NCI-H446 (cell line): ENCODE measurements at regions not wholly inside any gene's neighbourhood (a gene's known extent, or its start where the extent isn't known, plus 50 kb on each side); places are given as distances from the start of the nearest gene placed in this dataset.
"Not testable (repeated sequence)": the region's sequence is repeated elsewhere in the genome, so short reads cannot be mapped to it uniquely, and the experiment has no call there.

Experiments
- DNase-seq, 2 experiments: peaks; one replicate each; lab custom pipeline; 2025; lab: John Stamatoyannopoulos, UW

DNA sequence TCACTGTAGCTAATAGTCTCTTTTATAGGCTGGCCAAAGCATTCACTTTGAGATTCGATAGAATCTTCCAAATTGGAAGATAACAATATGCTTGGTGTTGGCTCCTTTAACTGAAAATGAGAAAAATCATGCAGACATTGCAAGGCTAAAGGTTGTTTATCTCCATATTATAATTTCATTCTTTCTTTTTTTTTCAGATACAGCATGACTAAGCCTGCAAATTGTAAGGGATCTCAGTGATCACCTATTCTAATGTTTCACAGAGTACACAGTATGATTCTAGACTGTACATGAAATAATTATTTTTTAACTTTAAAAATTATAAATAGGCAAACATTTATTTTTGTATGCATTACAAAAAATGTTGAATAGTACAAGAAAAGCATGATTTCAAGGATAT lies 451.7 kb upstream of the DDI1 start:
- DNase-seq = no peak

DNA sequence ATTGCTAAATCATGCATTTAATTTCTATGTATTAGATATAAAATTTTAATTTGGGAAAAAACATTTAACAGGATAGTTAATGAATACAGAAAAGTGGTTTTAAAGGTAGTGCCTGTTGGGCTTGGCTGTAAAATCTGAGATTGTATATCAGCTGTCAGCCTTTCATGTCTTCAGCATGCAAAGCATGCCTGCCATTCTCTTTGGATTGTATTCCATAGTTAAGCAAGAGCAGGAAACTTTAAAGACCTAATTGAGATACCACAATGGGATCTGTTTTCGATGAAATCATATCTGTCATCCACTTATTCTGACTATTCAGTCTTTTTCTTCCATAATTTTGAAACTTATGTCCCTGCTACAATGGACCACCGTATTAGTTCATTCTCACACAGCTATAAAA lies 451.0 kb upstream of the DDI1 start:
- DNase-seq = no peak

DNA sequence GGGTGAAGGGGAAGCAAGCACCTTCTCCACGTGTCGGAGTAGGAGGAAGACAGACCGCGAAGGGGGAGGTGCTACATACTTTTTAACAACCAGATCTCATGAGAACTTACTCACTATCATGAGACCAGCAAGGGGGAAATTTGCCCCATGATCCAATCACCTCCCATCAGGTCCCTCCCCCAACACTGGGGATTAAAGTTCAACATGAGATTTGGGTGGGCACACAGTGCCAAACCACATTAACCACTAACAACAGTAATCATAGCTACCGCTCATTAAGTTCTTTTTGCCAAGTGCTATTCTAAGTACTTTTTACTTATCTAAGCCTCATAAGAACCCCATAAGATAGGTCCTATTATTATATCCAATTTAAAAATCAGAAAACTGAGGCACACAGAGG lies 450.5 kb upstream of the DDI1 start:
- no peak for DNase-seq

DNA sequence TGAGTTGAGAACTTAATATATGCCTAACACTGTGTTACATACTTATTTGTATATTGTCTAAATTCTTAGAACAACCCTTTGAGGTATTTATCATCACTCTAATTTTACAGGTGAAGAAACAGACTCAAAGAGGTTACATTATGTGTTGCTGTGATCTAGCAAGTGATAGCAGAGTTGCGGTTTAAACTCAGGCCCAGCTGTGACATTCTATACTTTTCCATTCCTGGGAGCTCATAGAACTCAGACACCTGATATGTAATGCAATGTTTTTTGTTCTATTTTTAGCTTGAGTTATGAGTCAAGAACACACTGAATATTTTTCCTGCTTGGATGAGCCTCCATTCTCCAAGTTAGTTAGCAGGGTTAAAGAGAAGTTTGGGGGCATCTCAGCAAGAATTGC lies 449.7 kb upstream of the DDI1 start:
- DNase-seq = no peak

DNA sequence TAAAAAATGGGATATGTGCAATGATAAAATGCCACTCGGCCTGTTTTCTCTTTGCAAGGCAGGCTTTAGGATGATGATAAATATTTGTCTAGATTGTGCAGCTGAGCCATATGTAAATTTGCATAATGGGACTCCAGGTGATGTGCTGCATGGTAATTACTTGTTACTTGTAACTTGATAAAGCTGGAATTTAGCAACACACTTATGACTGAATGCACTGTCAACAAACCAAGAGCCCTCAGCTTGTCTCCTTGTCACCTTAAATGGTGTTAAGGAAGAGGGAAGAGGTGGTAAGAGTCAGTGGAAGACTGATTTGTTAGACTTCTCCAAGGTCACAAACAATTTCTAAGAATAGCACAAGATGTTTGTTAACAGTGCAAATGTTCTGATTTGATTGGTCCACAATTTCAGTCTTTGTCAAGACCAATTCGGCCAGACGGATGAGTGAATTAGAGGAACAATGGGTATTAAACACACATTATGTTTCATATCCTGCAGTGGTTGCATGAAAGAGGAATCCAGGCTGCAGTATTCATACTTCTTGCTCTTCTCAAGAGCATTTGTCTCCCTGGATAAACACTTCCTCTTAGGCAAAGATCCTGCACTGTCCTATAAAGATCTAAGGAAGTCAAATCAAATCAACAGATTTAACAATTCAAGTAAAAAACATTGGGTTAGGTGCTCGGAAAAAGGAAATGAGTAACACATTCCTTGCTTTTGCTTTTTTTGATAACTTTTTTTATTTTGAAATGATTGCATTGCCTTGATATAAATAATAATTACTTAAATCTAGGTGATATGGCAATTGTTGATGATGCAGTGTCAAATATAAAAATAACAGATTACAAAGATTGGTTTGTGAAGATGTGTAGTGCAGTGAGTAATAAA lies 448.3 kb upstream of the DDI1 start:
- DNase-seq = no peak

DNA sequence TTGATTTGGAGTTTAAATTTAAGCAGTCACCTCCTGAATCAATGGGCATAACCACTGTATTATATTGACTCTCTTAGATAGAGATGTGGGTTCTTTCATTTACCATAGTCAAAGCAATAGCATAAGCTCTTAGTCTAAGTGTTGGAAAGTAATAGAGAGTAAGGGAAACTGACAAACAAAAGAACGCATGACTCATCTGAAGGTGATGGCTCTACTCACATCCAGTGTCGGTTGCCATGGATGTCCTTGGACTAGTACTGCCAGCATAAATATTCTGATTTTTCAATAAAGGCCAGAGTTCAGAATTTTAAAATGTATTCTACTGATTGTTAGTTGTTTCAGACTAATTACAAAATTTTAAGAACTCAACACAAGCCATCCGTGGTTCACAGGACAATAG lies 444.9 kb upstream of the DDI1 start:
- DNase-seq = no peak

DNA sequence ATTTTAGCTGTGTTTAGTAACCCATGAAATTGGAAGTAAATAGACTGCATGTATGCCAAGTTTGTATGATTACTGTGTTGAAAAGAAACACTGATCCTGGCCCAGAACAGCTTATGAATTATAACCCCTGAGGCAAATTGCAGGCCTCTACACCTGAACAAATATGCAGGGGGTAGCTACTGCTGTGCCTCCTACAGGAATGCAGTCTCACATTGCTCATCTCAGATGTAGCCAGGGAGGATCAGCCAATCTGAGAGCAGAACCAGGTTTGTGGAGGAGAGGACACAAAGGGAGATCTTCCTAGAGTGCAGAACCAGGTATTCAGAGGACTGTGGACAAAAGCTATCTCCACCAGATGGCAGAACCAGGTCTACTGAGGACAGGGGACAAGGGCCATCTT lies 442.2 kb upstream of the DDI1 start:
- no peak for DNase-seq

DNA sequence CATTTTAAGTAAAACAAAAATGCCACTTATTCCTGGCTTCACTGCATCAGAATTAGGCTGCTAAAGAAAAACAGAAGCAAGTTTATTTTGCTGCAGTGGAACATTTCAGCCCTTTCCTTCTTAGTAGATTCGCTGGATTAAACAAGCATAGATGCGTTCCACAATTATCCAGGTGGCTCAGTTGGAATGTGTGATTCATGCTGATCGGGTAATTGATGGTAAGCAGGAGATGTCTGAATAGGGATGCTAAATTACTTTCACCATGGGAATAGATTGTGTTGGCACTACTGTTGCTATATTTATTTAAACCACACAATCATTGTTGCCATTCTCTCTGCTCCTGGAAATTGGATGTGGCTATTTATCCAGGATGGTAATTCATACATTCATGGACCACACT lies 440.1 kb upstream of the DDI1 start:
- no peak for DNase-seq

DNA sequence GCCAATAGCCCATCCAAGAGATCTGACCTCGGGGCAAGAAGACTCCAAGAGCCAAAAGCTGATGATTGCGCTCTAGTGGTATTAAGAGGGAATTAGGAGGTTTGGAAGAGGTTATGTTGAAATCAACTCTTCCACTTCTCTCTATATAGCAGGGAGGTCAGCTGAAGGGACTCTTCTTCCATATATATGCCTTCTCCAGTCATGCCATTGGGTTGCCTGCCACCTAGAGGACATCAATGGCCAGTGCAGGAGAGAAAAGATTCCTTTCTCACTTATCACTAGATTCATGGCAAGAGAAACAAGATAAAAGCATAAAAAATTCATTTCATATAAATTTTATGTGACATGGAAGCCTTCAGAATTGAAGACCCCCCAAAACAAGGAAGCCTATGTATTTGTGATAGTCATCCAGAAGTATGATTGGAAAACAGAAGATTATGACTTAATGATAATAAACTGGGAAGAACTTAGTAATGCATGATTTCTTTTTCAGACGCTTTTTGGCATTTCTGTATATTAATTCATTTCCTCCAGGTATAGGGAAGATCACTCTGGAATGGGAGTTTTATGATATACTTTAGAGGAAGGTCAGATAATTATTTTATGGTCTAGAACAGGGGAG lies 435.1 kb upstream of the DDI1 start:
- peak; percentile 44 to 73 for DNase-seq

DNA sequence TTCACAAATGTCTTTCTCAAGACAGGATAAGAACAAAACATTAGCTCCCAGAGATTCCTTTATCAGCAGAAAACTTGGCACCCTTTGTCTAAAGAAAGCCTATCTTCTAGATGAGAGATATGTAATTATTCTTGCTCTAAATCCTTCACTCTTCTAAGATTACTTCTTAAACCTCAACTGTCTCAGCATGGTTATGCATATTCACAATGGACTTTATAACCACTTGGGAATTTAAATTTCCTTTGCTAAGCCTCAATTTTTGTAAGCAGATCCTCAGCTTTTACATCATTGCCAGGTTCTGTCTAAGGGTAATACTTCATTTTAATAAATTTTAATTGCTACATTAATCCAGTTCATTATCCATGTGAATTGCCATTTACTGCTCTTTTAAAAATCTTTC lies 433.6 kb upstream of the DDI1 start:
- DNase-seq = no peak

DNA sequence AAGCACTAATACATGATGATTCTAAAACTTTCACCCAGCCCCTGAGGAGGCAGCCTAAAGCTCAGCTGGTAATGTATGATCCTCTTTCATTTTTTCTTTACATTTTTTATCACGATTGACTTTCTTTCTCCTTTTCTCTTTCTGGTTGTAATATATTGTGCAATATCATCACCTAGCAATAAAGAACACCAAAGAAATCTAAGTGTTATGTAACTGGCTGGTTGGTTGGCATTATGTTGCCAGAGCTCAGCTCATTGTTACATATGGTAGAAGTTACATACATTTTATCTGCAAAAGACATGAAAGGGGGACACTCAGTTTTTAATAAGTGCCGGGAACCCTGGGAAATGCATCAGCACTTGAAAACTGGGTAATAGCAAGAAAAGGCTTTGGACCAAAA lies 432.1 kb upstream of the DDI1 start:
- no peak for DNase-seq

DNA sequence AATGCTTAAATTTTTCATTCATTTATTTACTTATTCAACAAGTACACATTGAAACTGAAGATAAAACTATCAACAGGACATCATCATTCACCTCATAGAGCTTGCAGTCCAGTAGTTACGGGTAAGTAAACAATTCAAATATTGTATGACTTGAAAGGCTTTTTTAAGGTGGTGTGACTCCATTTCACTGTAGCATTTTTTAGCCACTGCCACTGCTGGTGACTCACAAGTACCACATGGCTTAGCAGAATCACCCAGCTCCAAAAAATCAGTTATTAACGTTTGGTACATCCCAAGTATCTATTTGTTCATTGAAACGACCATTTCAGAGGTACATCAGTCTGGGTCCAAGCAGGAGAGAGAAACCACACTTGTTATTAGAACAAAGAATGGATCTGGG lies 427.9 kb upstream of the DDI1 start:
- no peak for DNase-seq

DNA sequence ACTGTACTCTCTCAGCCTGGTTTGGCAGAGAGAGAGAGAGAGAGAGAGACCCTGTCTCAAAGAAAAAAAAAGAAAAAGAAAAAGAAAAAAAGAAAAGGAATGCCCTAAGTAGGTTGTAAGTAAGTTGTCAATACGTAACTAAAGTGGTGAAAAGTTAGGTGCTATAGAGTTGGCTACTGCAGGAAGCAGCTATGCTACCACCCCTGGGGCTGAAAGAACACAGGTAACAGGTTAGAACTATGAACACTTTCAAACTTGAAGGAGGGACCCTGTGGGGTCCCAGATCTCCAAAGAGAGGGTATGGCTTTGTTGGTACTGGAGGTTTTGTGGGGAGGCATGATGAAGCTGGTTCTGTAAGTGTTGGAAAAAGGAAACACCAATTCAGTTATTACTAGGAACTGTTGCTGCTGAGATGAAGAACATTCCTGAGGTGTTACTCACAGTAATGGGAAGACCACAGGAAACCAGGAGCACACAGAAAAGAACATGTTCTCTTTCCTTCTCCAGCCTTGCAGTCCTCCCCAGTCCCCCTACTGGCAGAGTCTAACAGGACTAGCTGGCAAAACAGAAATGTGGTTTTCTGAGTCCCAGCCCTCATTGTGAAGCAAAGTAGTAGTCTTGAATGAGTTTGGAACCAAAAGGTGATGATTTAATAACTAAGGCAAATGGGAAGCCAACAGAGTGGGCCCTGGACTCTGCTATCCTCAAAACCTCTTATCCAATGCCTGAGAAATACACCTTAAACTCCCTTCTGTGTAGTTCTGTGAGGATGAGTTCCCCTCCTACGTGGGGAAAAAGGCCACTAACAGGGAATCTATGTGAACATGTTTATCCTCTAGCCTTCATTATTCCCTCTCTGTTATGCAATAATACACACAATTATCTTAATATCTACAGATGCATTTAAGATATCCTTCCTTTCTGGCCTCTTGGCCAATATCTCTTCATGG lies 427.0 kb upstream of the DDI1 start:
- peak in 1 of 2 experiments; percentile 16 for DNase-seq

DNA sequence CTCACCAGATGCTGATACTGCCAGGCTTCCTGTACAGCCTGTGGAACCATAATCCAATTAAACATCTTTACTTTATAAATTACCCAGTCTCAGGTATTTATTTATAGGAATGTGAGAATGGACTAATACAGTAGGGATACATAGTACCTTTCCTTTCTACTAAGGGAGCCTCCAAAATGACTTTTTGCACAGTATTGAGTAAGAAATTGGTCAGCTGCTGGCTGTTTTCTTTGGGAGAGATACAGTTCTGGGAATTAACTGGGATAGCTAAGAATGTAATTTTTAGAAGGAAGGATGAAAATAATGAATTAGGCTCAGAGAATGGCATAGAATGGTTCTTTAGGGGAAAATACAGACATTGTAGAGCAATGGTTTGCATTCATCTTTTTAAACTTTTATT lies 426.0 kb upstream of the DDI1 start:
- DNase-seq = no peak

DNA sequence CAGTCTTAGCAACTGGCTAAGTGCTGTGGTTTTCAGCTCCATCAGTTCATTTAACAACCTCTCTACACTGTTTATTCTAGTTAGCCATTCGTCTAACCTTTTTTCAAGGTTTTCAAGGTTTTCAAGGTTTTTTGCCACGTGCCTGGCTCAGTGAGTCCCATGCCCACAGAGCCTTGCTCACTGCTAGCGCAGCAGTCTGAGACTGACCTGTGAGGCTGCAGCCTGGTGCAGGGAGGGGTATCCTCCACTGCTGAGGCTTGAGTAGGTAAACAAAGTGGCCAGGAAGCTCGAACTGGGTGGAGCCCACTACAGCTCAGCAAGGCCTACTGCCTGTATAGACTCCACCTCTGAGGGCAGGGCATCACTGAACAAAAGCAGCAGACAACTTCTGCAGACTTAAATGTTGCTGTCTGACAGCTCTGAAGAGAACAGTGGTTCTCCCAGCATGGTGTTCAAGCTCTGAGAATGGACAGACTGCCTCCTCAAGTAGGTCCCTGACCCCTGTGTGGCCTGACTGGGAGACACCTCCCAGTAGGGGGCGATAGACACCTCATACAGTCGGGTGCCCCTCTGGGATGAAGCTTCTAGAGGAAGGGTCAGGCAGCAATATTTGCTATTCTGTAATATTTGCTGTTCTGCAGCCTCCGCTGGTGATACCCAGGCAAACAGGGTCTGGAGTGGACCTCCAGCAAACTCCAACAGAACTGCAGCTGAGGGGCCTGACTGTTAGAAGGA lies 424.7 kb upstream of the DDI1 start:
- not testable (repeated sequence) for DNase-seq

DNA sequence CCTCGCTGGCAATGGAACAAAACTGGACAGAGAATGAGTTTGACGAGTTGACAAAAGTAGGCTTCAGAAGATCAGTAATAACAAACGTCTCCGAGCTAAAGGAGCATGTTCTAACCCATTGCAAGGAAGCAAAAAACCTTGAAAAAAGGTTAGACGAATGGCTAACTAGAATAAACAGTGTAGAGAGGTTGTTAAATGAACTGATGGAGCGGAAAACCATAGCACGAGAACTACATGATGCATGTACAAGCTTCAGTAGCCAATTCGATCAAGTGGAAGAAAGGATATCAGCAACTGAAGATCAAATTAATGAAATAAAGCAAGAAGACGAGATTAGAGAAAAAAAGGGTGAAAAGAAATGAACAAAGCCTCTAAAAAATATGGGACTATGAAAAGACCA lies 424.0 kb upstream of the DDI1 start:
- not testable (repeated sequence) for DNase-seq

DNA sequence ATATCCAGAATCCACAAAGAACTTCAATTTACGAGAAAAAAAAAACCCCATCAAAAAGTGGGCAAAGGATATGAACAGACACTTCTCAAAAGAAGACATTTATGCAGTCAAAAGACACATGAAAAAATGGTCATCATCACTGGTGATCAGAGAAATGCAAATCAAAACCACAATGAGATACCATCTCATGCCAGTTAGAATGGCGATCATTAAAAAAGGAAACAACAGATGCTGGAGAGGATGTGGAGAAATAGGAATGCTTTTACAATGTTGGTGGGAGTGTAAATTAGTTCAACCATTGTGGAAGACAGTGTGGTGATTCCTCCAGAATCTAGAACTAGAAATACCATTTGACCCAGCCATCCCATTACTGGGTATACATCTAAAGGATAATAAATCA lies 419.9 kb upstream of the DDI1 start:
- DNase-seq = not testable (repeated sequence)

DNA sequence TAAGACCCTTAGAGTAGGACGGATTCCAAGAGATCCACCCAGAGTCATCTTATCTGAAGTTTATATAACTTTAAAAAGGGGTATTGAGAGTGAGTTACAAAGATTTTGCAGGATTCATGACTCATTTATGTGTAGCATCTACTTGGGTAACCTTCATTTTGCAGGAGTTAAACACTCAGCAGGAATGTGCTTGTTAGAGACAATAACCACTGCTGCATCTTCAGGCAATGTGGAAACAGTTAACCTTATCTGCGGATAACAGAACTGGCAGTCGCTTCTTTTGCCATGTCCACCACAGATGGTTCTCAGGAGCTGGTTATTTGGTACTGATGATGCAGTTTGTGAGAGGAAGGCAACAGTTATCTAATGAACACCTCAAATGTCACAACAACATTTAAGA lies 417.9 kb upstream of the DDI1 start:
- DNase-seq = no peak

DNA sequence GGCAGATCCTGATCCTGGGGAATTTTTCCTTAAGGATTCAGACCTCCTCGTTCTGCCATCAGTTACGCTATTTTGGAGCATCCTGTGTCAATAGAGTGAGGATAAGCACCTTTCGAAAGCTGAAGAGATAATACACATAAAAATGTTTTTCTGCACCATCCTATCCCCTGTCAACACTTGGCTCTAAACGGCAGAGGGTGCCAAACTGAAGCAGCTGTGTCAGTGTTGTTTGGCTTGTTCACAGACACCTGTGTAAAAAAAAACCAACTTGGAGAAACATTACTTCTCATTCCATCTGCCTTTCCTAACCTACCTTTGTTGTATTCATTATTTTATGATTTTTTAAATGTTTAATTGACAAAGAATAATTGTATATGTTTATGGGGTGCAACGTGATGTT lies 417.0 kb upstream of the DDI1 start:
- peak in 1 of 2 experiments; percentile 9 for DNase-seq

DNA sequence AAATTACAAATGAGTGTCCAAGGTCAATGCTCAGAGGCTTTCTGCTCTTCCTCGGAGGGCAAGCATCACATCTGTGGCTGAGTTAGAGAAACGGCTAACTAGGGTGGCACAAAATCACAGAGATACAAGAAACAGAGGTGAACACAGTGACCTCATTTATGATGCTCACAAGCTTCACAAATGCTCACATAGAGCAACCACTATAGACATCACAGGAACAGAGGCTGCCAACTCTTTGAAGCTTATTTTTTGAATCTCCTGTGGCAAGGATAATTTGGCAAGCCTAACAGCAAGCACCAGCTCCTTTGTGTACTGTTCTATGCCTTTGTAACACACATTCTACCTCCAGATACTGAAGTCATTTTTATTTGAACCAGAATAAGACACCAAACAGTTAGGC lies 416.5 kb upstream of the DDI1 start:
- no peak for DNase-seq

DNA sequence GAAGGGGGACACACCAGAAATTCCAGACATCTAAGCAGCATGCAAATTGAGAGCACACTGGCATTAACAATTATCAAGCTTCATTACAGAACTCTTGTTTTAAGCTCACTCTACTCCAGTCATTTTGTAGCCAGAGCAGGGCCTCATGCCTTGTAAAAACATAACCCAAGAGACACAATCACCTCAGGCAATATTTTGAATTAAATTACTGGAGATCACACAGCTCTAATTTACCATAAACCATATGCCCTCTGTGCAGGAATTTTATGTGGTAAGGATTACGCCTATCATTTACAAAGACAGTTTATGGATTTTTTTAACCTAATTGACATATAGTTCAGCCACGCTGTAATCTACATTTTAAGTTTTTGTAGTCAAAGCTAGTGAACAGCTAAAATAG lies 414.1 kb upstream of the DDI1 start:
- no peak for DNase-seq

DNA sequence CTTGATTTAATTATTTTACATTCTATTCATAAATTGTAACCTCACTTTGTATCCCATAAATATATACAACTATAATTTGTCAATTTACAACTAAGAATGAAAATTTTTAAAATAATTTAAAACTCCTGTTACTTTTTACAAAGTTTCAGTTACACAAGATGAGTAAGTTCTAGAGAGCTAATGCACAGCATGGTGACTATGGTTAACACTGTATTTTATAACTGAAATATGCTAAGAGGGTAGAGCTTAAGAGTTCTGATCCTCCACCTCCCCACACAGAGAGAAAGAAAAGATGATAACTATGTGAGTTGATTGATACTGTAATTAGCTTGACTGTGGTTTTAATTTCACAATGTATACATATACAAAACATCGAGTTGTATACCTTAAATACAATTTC lies 412.5 kb upstream of the DDI1 start:
- DNase-seq = no peak
